GM21717 (cell line): ENCODE measurements at regions not wholly inside any gene's neighbourhood (a gene's known extent, or its start where the extent isn't known, plus 50 kb on each side); places are given as distances from the start of the nearest gene placed in this dataset.

ENCODE experiments used
- ATAC-seq: cut with Tn5 transposase; IDR thresholded peaks from one replicate; pipeline ENCODE4 v1.9.1; 2021; ENCODE audit warnings: mild to moderate bottlenecking, moderate library complexity; ENCODE audit not compliant: unreplicated experiment

GRCh38 chr11:106449763-106450162 is 372.3 kb downstream of the AASDHPPT start:
- no peak for ATAC-seq

GRCh38 chr11:106451228-106451922 is 373.9 kb downstream of the AASDHPPT start:
- no peak for ATAC-seq

DNA sequence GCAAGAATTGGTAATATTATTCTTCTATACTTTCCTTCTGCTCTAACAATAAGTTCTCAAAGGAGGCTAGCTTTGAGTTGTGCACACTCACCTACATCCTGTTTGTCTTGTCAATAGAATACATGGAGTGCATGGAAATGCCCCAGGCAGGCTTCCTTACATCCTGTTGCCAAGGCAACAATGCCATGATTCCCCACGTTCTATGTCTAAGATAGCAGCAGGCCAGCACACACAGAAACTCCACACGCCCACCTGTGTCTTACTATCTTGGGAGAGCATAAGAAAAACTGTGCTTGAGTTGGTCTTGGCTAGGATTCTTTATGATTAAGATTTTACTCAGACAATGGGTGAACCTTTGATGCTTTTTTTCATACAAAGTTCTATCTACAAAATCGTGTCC is 379.2 kb downstream of the AASDHPPT start:
- ATAC-seq = no peak

- no peak for ATAC-seq
Observed at GRCh38 chr11:106457727-106458126, 380.3 kb downstream of the AASDHPPT start.

GRCh38 chr11:106459135-106459534 is 381.7 kb downstream of the AASDHPPT start:
- ATAC-seq = no peak

DNA sequence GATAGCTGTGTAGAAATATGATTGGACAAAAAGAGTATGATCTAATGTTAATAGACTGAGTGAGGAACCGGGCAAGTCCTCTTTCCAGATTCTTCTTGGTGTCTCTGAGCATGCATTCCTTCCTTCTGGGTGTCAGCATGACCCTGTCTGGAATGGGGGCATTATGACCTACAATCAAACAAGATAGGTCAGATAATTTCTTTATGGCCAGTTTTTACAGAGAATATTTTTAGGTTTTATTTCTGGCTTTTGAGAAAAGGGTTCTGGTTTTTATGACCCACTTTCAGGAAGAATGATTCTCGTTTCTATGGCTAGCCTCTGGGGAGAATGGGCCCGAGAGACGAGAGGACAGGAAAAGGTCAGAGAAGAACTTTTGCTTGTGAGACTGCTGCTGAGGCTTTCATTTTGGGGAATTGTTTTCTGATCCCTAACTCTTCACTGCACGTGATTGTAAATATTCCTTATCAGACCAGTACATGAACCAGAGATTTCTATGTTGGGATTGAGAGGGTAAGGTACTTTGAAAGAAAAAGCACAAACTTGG is 383.8 kb downstream of the AASDHPPT start:
- no peak for ATAC-seq

GRCh38 chr11:106461839-106462545 is 384.5 kb downstream of the AASDHPPT start:
- no peak for ATAC-seq

DNA sequence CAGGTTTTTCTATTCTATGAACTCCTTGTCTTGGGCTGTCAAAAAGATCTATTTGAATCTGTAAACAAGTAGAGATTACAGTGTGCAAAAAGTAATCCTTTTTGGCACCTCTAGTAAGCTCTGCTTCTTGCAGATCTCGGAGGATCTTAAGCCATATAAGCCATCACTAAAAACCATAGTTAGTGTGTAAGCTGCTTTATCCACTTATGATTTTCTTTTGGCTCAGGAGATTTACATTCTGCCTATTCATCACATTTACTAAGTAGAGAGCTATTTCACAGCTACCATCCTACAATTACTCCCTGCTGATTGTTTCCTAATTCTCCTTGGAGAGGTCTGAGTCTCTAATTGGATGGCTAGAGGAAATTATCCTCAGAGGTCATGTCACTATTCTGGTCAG is 385.7 kb downstream of the AASDHPPT start:
- ATAC-seq = no peak

- no peak for ATAC-seq
Observed at GRCh38 chr11:106463796-106464201, 386.3 kb downstream of the AASDHPPT start.

- ATAC-seq = no peak
Observed at GRCh38 chr11:106464728-106465127, 387.3 kb downstream of the AASDHPPT start.

GRCh38 chr11:106466521-106467080 is 389.1 kb downstream of the AASDHPPT start:
- no peak for ATAC-seq

GRCh38 chr11:106467501-106467900 is 390.0 kb downstream of the AASDHPPT start:
- no peak for ATAC-seq

DNA sequence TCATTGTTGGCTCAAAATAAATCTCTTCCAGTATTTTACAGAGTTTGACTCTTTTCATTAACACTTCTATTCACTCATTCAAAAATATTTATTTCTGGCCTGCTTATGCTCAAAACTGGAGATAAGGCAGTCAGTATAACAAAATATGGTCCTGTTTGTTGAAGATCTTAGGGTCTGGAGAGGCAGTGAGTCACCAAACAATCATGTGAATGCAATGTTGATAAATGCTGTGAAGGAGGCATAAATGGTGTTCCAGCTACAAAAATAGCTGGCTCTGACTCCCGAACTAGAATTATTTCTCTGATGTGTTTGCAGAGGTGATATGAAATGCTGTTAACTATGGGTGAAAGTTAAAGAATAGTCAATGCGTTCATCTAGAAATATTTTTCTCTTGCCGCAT is 390.6 kb downstream of the AASDHPPT start:
- no peak for ATAC-seq

GRCh38 chr11:106468531-106468930 is 391.1 kb downstream of the AASDHPPT start:
- no peak for ATAC-seq

GRCh38 chr11:106470230-106470629 is 392.8 kb downstream of the AASDHPPT start:
- no peak for ATAC-seq

GRCh38 chr11:106471276-106471675 is 393.8 kb downstream of the AASDHPPT start:
- no peak for ATAC-seq

GRCh38 chr11:106473089-106473722 is 395.7 kb downstream of the AASDHPPT start:
- no peak for ATAC-seq

- no peak for ATAC-seq
Observed at GRCh38 chr11:106474274-106474673, 396.8 kb downstream of the AASDHPPT start.

DNA sequence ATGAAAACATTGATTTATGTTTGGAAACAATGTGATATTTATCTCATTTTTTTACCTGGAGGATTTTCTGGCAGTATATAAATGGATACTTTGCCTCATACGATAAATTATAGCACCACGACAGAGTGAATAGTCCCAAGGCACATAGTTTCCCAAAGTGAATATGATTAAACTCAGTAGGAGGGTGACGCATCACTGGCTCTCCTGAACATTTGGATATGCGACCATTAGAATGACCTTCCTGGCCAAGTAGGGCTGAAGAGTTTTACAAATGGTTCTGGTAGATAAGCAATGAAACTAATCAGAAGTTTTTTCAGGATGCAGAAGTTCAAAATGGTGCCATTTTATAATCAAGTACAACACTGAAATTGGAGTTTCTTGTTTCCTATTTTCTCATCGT is 397.7 kb downstream of the AASDHPPT start:
- no peak for ATAC-seq

- no peak for ATAC-seq
Observed at GRCh38 chr11:106477776-106478175, 400.3 kb downstream of the AASDHPPT start.

DNA sequence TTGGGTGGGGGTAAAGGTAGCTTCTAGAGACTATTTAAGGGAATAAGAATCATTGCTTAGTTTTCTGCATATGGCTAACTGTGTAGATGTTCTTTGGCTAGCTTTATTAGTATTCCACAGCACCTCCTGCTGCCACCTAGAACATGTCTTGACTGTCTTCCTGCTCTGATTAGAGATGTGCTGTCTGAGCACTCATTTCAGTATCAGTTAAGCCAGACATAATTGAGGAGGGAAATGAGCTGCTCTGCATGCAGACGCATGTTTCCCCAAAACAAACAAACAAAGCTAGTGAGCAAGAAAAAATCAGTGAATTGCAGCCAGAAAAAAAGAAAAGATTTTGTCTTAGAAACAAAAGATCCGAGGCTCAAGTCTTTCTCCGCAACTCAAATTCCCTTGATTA is 402.2 kb downstream of the AASDHPPT start:
- no peak for ATAC-seq
